Activated CD4-positive, alpha-beta T cell treated with anti-CD3 and anti-CD28 coated beads, Interleukin-10, Interleukin-2, amounts not matched to agents 100 ng/mL and 50 ng/mL, durations not matched to agents 16 hours and 8 hours (primary cell): ENCODE measurements at regions not wholly inside any gene's neighbourhood (a gene's known extent, or its start where the extent isn't known, plus 50 kb on each side); places are given as distances from the start of the nearest gene placed in this dataset.
"Not testable (repeated sequence)": the region's sequence is repeated elsewhere in the genome, so short reads cannot be mapped to it uniquely, and the experiment has no call there.

ENCODE experiments used
- DNase-seq: peaks from one replicate; pipeline ENCODE4 v3.0.0-alpha.2; 2020

GRCh38 chr4:146072376-146072775 is 103.1 kb upstream of the LSM6 start:
- DNase-seq: no peak

GRCh38 chr4:146071390-146071789 is 104.1 kb upstream of the LSM6 start:
- DNase-seq: no peak

GRCh38 chr4:146063143-146063542 is 112.4 kb upstream of the LSM6 start:
- no peak for DNase-seq

- DNase-seq: no peak
Observed at GRCh38 chr4:146062340-146062739, 113.2 kb upstream of the LSM6 start.

- no peak for DNase-seq
Observed at GRCh38 chr4:146061610-146062334, 113.7 kb upstream of the LSM6 start.

GRCh38 chr4:146059865-146060264 is 115.7 kb upstream of the LSM6 start:
- DNase-seq: no peak

- no peak for DNase-seq
Observed at GRCh38 chr4:146059151-146059550, 116.4 kb upstream of the LSM6 start.

- no peak for DNase-seq
Observed at GRCh38 chr4:146058531-146058930, 117.0 kb upstream of the LSM6 start.

- no peak for DNase-seq
Observed at GRCh38 chr4:146054676-146055075, 116.1 kb upstream of the ZNF827 start.

GRCh38 chr4:146053891-146054290 is 115.3 kb upstream of the ZNF827 start:
- no peak for DNase-seq

GRCh38 chr4:146051728-146052391 is 113.2 kb upstream of the ZNF827 start:
- DNase-seq: no peak

- no peak for DNase-seq
Observed at GRCh38 chr4:146051223-146051622, 112.6 kb upstream of the ZNF827 start.

GRCh38 chr4:146049802-146050201 is 111.2 kb upstream of the ZNF827 start:
- no peak for DNase-seq

GRCh38 chr4:146047768-146048167 is 109.1 kb upstream of the ZNF827 start:
- not testable (repeated sequence) for DNase-seq

GRCh38 chr4:146041139-146042004 is 102.7 kb upstream of the ZNF827 start:
- DNase-seq: no peak

GRCh38 chr4:146040623-146041022 is 102.0 kb upstream of the ZNF827 start:
- no peak for DNase-seq

GRCh38 chr4:146033149-146033548 is 94.5 kb upstream of the ZNF827 start:
- DNase-seq: no peak

GRCh38 chr4:146032234-146032860 is 93.7 kb upstream of the ZNF827 start:
- no peak for DNase-seq

GRCh38 chr4:146029939-146030710 is 91.5 kb upstream of the ZNF827 start:
- peak; percentile 32 for DNase-seq

- DNase-seq: peak; percentile 15
Observed at GRCh38 chr4:146029147-146029546, 90.5 kb upstream of the ZNF827 start.

- DNase-seq: no peak
Observed at GRCh38 chr4:146027761-146028160, 89.1 kb upstream of the ZNF827 start.

GRCh38 chr4:146023334-146023967 is 84.8 kb upstream of the ZNF827 start:
- DNase-seq: no peak
